SU-DHL-6 (cell line): ENCODE measurements at regions not wholly inside any gene's neighbourhood (a gene's known extent, or its start where the extent isn't known, plus 50 kb on each side); places are given as distances from the start of the nearest gene placed in this dataset.

Experiments used
- H2AFZ ChIP-seq: fragments of 200-600 bp; sonication (generic); 2 replicates; pipeline ENCODE4 v1.6.1; 2014; ENCODE audit warnings: low read depth, mild to moderate bottlenecking, moderate library complexity, mixed read lengths, antibody characterized with exemption, low read length; ENCODE audit not compliant: severe bottlenecking
- H3F3A ChIP-seq: fragments of 200-600 bp; shearing (Covaris generic); 2 replicates; pipeline ENCODE4 v1.6.0; 2016; ENCODE audit warnings: antibody characterized with exemption, mild to moderate bottlenecking; ENCODE audit not compliant: insufficient read depth
- H3K27ac ChIP-seq: fragments of 200-600 bp; sonication (generic); 2 replicates; pipeline ENCODE4 v1.5.1; 2016; ENCODE audit warnings: low read depth, mild to moderate bottlenecking, low read length, moderate library complexity, mixed read lengths
- H3K27me3 ChIP-seq: fragments of 200-600 bp; sonication (generic), shearing (Covaris generic); 2 replicates; pipeline ENCODE4 v1.6.0; 2014; ENCODE audit warnings: mild to moderate bottlenecking, low read length
- H3K36me3 ChIP-seq: fragments of 200-600 bp; sonication (generic); 2 replicates; pipeline ENCODE4 v1.6.1; 2014; ENCODE audit warnings: mild to moderate bottlenecking, low read length, mixed read lengths
- H3K4me2 ChIP-seq: fragments of 300-600, 200-600 bp; shearing (Covaris generic), sonication (generic); 2 replicates; pipeline ENCODE4 v1.6.0; 2014; ENCODE audit warnings: low read length, low read depth, mild to moderate bottlenecking; ENCODE audit not compliant: poor library complexity, severe bottlenecking
- H3K4me3 ChIP-seq: fragments of 200-600 bp; sonication (generic); 2 replicates; pipeline ENCODE4 v1.5.1; 2014; ENCODE audit warnings: antibody characterized with exemption, low read length, mild to moderate bottlenecking, mixed read lengths; ENCODE audit not compliant: insufficient read depth, poor library complexity, severe bottlenecking
- H3K79me2 ChIP-seq: fragments of 200-600 bp; sonication (generic); 2 replicates; pipeline ENCODE4 v1.6.1; 2014; ENCODE audit warnings: mild to moderate bottlenecking, low read length, moderate library complexity; ENCODE audit not compliant: insufficient read depth
- H3K9ac ChIP-seq: fragments of 200-600 bp; sonication (generic); 2 replicates; pipeline ENCODE4 v1.7.0; 2014; ENCODE audit warnings: mild to moderate bottlenecking, low read length
- H3K9me2 ChIP-seq: fragments of 200-600 bp; sonication (generic); replicated peaks from 2 replicates; pipeline ENCODE4 v1.6.1; 2014; ENCODE audit warnings: low read length; ENCODE audit not compliant: insufficient read depth
- H3K9me3 ChIP-seq: fragments of 200-600 bp; sonication (generic); 2 replicates; pipeline ENCODE4 v1.6.1; 2014; ENCODE audit warnings: low read length, mixed read lengths; ENCODE audit not compliant: insufficient read depth
- H4K20me1 ChIP-seq: fragments of 200-600 bp; sonication (generic); 2 replicates; pipeline ENCODE4 v1.6.1; 2014; ENCODE audit warnings: low read depth, mild to moderate bottlenecking, antibody characterized with exemption, low read length, moderate library complexity, mixed read lengths
- CTCF ChIP-seq: fragments of 200-600 bp; sonication (generic); IDR thresholded peaks from one replicate; pipeline ENCODE4 v1.5.1; 2017; ENCODE audit warnings: antibody characterized with exemption, mild to moderate bottlenecking, low read length, moderate library complexity; ENCODE audit not compliant: insufficient read depth, poor library complexity, severe bottlenecking
- EZH2phosphoT487 ChIP-seq: fragments of 200-600 bp; sonication (generic), shearing (Covaris generic); conservative IDR thresholded peaks from 2 replicates; pipeline ENCODE4 v1.6.1; 2018; ENCODE audit warnings: mild to moderate bottlenecking, antibody characterized with exemption, low read length, moderate library complexity, mixed read lengths

GRCh38 chr15:95605098-95605497 is 725.4 kb upstream of the NR2F2 start:
- no peaks in the 10 kb centered on the region for H3K79me2 ChIP-seq
- no peak overlapping the region for H3K4me3 ChIP-seq
- no peak overlapping the region for H3K27ac ChIP-seq
- no peak overlapping the region for H3K4me2 ChIP-seq
- H3K9me3 ChIP-seq: no peaks in the 10 kb centered on the region
- H3K36me3 ChIP-seq: no peaks in the 10 kb centered on the region
- no peak overlapping the region for H2AFZ ChIP-seq
- H4K20me1 ChIP-seq: no peaks in the 10 kb centered on the region
- no peaks in the 10 kb centered on the region for H3K27me3 ChIP-seq
- H3F3A ChIP-seq: no peaks in the 10 kb centered on the region
- H3K9ac ChIP-seq: no peak overlapping the region
- TF ChIP-seq CTCF: no peak
- no peak for TF ChIP-seq EZH2phosphoT487
- no peaks in the 10 kb centered on the region for H3K9me2 ChIP-seq

- Histone ChIP-seq H3K79me2 (no peaks in the 10 kb centered on the region), H3K27ac (no peak overlapping the region), H3K9ac (no peak overlapping the region), H2AFZ (no peak overlapping the region), H3K36me3 (no peaks in the 10 kb centered on the region), H3K9me2 (no peaks in the 10 kb centered on the region), H3K4me3 (no peak overlapping the region), H3F3A (no peaks in the 10 kb centered on the region), H3K9me3 (no peaks in the 10 kb centered on the region), H3K27me3 (no peaks in the 10 kb centered on the region), H4K20me1 (no peaks in the 10 kb centered on the region), H3K4me2 (no peak overlapping the region)
- TF ChIP-seq CTCF (no peak), EZH2phosphoT487 (no peak)
Observed at GRCh38 chr15:95606551-95606950, 723.9 kb upstream of the NR2F2 start.

- no peaks in the 10 kb centered on the region for H3K9me3 ChIP-seq
- no peaks in the 10 kb centered on the region for H3K9me2 ChIP-seq
- H3K27me3 ChIP-seq: no peaks in the 10 kb centered on the region
- no peaks in the 10 kb centered on the region for H3F3A ChIP-seq
- H3K9ac ChIP-seq: no peak overlapping the region
- no peak overlapping the region for H3K4me2 ChIP-seq
- H3K36me3 ChIP-seq: no peaks in the 10 kb centered on the region
- H4K20me1 ChIP-seq: no peaks in the 10 kb centered on the region
- no peak for TF ChIP-seq EZH2phosphoT487
- TF ChIP-seq CTCF: no peak
- no peaks in the 10 kb centered on the region for H3K79me2 ChIP-seq
- H3K27ac ChIP-seq: no peak overlapping the region
- no peak overlapping the region for H3K4me3 ChIP-seq
- H2AFZ ChIP-seq: no peak overlapping the region
Observed at GRCh38 chr15:95608371-95608770, 722.1 kb upstream of the NR2F2 start.

GRCh38 chr15:95609096-95609495 is 721.4 kb upstream of the NR2F2 start:
- TF ChIP-seq CTCF (no peak), EZH2phosphoT487 (no peak)
- no peak overlapping the region for H3K9ac ChIP-seq
- no peak overlapping the region for H2AFZ ChIP-seq
- no peaks in the 10 kb centered on the region for H3K36me3 ChIP-seq
- H4K20me1 ChIP-seq: no peaks in the 10 kb centered on the region
- H3K79me2 ChIP-seq: no peaks in the 10 kb centered on the region
- no peaks in the 10 kb centered on the region for H3K27me3 ChIP-seq
- H3F3A ChIP-seq: no peaks in the 10 kb centered on the region
- no peaks in the 10 kb centered on the region for H3K9me3 ChIP-seq
- no peaks in the 10 kb centered on the region for H3K9me2 ChIP-seq
- H3K4me2 ChIP-seq: no peak overlapping the region
- H3K27ac ChIP-seq: no peak overlapping the region
- H3K4me3 ChIP-seq: no peak overlapping the region
